ENCODE measurements at regions not wholly inside any gene's neighbourhood (a gene's known extent, or its start where the extent isn't known, plus 50 kb on each side); places are given as distances from the start of the nearest gene placed in this dataset.

DNA sequence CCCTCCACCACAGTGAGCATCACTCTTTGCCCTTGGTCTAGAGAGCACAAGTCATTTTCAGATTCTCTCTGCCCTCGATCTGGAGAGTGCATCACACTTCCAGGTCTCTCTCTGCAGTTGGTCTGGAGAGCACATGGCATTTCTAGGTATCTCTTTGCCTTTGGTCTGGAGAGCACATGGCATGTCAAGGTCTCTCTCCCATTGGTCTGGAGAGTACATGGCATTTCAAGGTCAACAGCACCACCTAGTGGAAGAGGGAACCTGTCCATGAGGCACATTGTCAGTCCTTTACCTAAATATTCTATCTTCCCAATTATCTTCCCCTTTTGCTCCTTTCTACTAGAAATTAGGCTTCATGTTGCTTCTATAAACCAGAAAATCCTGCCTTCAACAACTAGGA is 1139.4 kb downstream of the XPNPEP1 start:
- H3K36me3 Mint-ChIP-seq (ENCODE audit: low read depth) = peaks cover 6% of the 10 kb centered on the region
- H3K27ac Mint-ChIP-seq (ENCODE audit: unreplicated experiment) = no peak overlapping the region
- peaks cover 24% of the 10 kb centered on the region for H3K9me3 Mint-ChIP-seq
- H3K4me1 Mint-ChIP-seq = no peaks in the 10 kb centered on the region
- peak; percentile 3 for DNase-seq (ENCODE audit: low read depth, low spot score)
- TF ChIP-seq, protein P1, sequence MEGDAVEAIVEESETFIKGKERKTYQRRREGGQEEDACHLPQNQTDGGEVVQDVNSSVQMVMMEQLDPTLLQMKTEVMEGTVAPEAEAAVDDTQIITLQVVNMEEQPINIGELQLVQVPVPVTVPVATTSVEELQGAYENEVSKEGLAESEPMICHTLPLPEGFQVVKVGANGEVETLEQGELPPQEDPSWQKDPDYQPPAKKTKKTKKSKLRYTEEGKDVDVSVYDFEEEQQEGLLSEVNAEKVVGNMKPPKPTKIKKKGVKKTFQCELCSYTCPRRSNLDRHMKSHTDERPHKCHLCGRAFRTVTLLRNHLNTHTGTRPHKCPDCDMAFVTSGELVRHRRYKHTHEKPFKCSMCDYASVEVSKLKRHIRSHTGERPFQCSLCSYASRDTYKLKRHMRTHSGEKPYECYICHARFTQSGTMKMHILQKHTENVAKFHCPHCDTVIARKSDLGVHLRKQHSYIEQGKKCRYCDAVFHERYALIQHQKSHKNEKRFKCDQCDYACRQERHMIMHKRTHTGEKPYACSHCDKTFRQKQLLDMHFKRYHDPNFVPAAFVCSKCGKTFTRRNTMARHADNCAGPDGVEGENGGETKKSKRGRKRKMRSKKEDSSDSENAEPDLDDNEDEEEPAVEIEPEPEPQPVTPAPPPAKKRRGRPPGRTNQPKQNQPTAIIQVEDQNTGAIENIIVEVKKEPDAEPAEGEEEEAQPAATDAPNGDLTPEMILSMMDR (conservative IDR thresholded peaks at IDR 0.05) = peak; percentile 59
- H3K4me3 Mint-ChIP-seq = no peak overlapping the region
- H3K27me3 Mint-ChIP-seq (ENCODE audit: low read depth) = no peaks in the 10 kb centered on the region

DNA sequence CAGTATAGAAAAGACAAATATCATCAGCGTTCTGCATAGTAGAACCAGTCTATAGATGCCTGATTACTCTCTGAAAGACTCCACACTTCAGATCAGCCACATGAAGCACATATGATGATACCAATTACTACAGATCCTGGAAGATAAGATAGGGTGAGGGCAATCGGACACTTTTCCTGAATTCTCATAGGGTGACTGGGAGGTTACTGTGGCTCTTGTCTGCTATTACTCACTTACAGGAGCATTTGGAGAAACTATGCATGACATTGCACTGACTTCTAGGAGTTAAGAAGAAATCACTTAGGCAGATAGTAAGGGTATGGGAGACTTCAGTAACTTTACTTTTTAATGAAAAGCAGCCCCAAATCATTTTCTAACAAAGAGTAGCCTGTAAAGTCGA is 1140.9 kb downstream of the XPNPEP1 start:
- Mint-ChIP-seq H3K9me3 (peaks cover 24% of the 10 kb centered on the region), H3K36me3 (ENCODE audit: low read depth) (peaks cover 6% of the 10 kb centered on the region), H3K4me1 (no peaks in the 10 kb centered on the region), H3K27me3 (ENCODE audit: low read depth) (no peaks in the 10 kb centered on the region), H3K27ac (ENCODE audit: unreplicated experiment) (no peak overlapping the region), H3K4me3 (no peak overlapping the region)
- DNase-seq (ENCODE audit: low read depth, low spot score) = no peak
- TF ChIP-seq, protein P1 (conservative IDR thresholded peaks at IDR 0.05) = no peak

DNA sequence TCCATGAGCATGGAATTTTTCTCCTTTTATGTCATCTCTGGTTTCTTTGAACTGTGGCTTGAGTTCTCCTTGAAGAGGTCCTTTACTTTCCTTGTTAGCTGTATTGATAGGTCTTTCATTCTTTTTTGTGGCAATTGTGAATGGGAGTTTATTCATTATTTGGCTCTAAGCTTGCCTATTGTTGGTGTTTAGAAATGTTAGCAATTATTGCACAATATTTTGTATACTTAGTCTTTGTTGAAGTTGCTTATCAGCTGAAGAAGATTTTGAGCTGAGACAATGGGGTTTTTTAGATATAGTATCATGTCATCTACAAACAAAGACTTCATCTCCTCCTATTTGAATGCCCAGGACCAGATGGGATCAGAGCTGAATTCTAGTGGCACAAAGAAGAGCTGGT is 1143.8 kb downstream of the XPNPEP1 start:
- Mint-ChIP-seq H3K27me3 (ENCODE audit: low read depth) (no peaks in the 10 kb centered on the region), H3K27ac (ENCODE audit: unreplicated experiment) (no peak overlapping the region), H3K4me1 (no peaks in the 10 kb centered on the region), H3K36me3 (ENCODE audit: low read depth) (no peaks in the 10 kb centered on the region), H3K4me3 (no peak overlapping the region), H3K9me3 (peaks cover 10% of the 10 kb centered on the region)
- TF ChIP-seq, protein P1 (conservative IDR thresholded peaks at IDR 0.05) = no peak
- DNase-seq (ENCODE audit: low read depth, low spot score) = no peak

DNA sequence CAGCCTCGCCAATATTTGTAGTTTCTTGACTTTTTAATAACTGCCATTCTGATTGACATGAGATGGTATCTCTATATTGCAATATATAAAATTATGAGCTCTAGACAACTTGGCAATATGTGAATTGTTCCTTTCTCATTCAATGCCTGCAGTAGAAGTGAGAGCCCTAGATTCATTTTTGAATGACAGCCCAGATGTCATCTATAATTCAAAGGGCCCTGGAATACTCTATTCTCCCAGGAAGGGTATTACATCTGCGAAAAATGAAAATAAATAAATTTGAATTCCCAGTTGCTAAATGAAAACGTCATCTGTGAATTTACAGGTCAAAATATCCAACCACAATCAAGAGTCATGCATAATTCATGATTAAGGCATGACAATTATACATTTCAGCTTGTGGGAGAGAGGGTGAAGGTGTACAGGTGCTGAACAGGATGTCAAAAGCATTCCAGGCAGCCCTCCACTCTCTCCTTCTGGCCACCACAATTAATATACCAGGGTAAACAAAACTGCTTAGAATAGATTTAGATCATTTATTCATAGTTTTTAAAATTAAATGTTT is 1147.3 kb downstream of the XPNPEP1 start:
- peaks cover 2% of the 10 kb centered on the region for H3K9me3 Mint-ChIP-seq
- no peaks in the 10 kb centered on the region for H3K4me1 Mint-ChIP-seq
- DNase-seq (ENCODE audit: low read depth, low spot score) = no peak
- H3K36me3 Mint-ChIP-seq (ENCODE audit: low read depth) = no peaks in the 10 kb centered on the region
- H3K27ac Mint-ChIP-seq (ENCODE audit: unreplicated experiment) = no peak overlapping the region
- TF ChIP-seq, protein P1 (conservative IDR thresholded peaks at IDR 0.05) = no peak
- no peak overlapping the region for H3K4me3 Mint-ChIP-seq
- no peaks in the 10 kb centered on the region for H3K27me3 Mint-ChIP-seq (ENCODE audit: low read depth)

DNA sequence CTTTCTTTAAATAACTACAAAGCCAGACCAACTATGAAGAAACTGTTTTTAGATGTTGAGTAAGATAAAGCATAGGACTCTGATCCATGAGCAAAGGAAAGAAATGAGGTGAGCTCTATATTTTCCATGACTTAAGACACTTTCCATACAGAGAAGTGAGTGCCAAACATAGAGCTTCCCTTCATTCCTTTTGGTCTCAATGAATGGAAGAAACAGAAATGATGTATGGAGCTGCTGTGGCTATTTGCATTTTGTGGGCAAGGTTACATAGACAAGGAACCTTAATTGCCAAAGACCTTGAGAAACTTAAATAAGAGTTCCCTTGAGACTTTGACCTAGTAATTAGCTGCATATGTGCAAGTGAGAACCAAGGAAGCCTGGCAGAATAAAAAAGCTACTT is 1152.2 kb downstream of the XPNPEP1 start:
- no peak for DNase-seq (ENCODE audit: low read depth, low spot score)
- H3K9me3 Mint-ChIP-seq = no peaks in the 10 kb centered on the region
- H3K27ac Mint-ChIP-seq (ENCODE audit: unreplicated experiment) = no peak overlapping the region

More for the DNA sequence above, 1152.2 kb downstream of the XPNPEP1 start:
- TF ChIP-seq, protein P1 (conservative IDR thresholded peaks at IDR 0.05) = no peak
- peaks cover 4% of the 10 kb centered on the region for H3K4me1 Mint-ChIP-seq
- H3K4me3 Mint-ChIP-seq = no peak overlapping the region
- no peaks in the 10 kb centered on the region for H3K36me3 Mint-ChIP-seq (ENCODE audit: low read depth)
- H3K27me3 Mint-ChIP-seq (ENCODE audit: low read depth) = no peaks in the 10 kb centered on the region

Measured in neural crest cell (in vitro differentiated cells).